BJ (cell line): ENCODE measurements at regions not wholly inside any gene's neighbourhood (a gene's known extent, or its start where the extent isn't known, plus 50 kb on each side); places are given as distances from the start of the nearest gene placed in this dataset.

ENCODE experiments used
- CTCF ChIA-PET: fragments of 350-600 bp; formaldehyde crosslinking; extraction: SDS; loops from one replicate; lab custom pipeline; 2021; ENCODE audit warnings: antibody characterized with exemption, inconsistent platforms; lab: Yijun Ruan, JAX
- POLR2A ChIA-PET: fragments of 300-600 bp; sonication (Branson Sonifier 250); formaldehyde crosslinking; extraction: SDS; loops from one replicate; lab custom pipeline; 2021; ENCODE audit warnings: antibody characterized with exemption; lab: Charles Lee
- DNase-seq: peaks from one replicate; pipeline ENCODE4 v3.0.0-alpha.2; 2011; ENCODE audit warnings: low read depth
- H3K27me3 ChIP-seq: 2 replicates; pipeline ENCODE4 v1.6.0; 2011; ENCODE audit warnings: low read length; ENCODE audit not compliant: control insufficient read depth, insufficient read depth
- H3K36me3 ChIP-seq: 2 replicates; pipeline ENCODE4 v1.5.1; 2011; ENCODE audit warnings: low read length; ENCODE audit not compliant: control insufficient read depth, insufficient read depth
- H3K4me3 ChIP-seq: 2 replicates; pipeline ENCODE4 v1.5.1; 2011; ENCODE audit warnings: low read depth, mild to moderate bottlenecking, control low read depth, low read length
- TF ChIP-seq, protein P1 (sequence below): IDR thresholded peaks from 2 replicates; pipeline ENCODE4 v1.5.1; 2011; ENCODE audit warnings: low read depth, mild to moderate bottlenecking, control low read depth, inconsistent platforms, low read length, moderate library complexity; ENCODE audit not compliant: insufficient read depth

DNA sequence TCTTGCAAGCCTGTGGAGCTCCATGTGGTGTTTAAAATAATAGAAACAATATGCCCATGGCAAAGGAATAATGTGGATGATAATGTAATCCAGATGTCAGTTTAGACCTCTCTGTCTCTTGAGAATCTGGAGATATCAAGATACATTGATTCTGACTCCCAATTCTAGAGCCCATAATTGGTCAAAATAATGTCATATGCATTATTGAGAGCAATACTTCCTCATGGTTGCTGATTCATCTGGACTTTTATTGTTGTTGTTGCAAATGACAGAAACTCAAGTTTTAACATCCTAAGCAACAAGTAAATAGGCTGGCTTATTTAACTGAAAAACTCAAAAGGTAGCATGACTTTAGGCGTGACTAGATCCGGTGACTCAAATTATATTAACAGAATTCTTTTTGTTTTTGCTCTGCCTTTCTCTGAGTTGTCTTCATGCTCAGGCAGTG is 152.1 kb downstream of the PCSK1 start:
- Histone ChIP-seq H3K36me3 (no peaks in the 10 kb centered on the region), H3K27me3 (no peaks in the 10 kb centered on the region), H3K4me3 (no peak overlapping the region)
- POLR2A ChIA-PET = no interaction called here
- TF ChIP-seq, protein P1, sequence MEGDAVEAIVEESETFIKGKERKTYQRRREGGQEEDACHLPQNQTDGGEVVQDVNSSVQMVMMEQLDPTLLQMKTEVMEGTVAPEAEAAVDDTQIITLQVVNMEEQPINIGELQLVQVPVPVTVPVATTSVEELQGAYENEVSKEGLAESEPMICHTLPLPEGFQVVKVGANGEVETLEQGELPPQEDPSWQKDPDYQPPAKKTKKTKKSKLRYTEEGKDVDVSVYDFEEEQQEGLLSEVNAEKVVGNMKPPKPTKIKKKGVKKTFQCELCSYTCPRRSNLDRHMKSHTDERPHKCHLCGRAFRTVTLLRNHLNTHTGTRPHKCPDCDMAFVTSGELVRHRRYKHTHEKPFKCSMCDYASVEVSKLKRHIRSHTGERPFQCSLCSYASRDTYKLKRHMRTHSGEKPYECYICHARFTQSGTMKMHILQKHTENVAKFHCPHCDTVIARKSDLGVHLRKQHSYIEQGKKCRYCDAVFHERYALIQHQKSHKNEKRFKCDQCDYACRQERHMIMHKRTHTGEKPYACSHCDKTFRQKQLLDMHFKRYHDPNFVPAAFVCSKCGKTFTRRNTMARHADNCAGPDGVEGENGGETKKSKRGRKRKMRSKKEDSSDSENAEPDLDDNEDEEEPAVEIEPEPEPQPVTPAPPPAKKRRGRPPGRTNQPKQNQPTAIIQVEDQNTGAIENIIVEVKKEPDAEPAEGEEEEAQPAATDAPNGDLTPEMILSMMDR = no peak
- DNase-seq = no peak
- CTCF ChIA-PET = interaction anchor here (1.0 kb wide), 1 partner anchor 10 kb away, joined by 3 read pairs; no protein-coding TSS in a partner anchor

DNA sequence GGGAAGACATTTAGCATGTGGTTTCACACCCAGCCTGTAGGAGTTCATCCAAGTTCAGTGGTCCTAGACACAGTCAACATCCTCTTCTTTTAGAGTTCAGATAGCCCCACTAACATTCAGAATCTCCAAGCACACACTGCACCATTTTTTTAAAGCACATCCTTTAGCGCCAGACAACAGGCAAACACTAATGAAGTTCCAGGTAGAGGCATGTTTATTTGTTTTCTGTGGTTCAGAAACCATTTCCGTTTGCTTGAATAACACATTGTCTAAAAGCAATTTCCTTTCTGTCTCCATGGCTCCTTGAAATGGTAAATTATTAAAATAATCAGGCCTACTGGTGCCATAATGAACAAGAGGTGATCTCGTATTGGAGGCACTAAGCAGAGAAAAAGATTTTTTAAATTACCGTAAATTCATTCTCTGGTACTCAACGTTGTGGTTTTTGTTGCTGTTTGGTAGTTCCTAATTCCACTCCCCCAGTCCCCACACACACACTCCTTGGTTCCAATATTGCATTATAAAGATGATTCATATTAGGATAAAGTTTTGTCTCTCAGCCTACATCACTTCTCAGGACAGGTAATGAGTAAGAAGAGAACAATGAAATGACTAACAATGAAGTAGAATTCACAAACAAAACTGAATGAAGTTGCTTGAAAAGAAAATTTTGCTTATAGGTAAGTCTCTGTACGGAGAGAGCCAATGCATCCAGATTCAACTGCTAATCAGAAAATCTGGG is 153.1 kb downstream of the PCSK1 start:
- no peak for DNase-seq
- POLR2A ChIA-PET = no interaction called here
- TF ChIP-seq, protein P1 = no peak
- no peaks in the 10 kb centered on the region for H3K27me3 ChIP-seq
- CTCF ChIA-PET = no interaction called here
- H3K36me3 ChIP-seq = no peaks in the 10 kb centered on the region
- no peak overlapping the region for H3K4me3 ChIP-seq

DNA sequence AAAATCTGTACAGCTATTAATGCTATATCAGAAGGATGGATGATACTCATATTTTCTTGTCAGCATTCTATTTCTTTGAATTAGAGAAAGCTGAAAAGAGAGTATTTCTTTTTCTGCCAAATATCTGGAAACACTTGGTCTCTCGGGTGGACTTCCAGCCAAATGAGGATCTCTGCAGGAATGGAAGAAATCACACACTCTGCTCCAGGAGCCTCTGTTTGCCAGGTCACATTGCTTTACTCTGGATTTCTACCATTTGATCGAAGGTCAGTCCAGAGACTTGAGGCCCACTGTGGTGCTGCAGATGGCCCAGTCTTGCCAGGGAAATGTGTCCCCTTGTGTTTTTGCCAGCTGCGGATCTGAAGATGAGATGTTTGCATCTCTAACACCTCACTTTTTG is 154.1 kb downstream of the PCSK1 start:
- Histone ChIP-seq H3K36me3 (no peaks in the 10 kb centered on the region), H3K4me3 (no peak overlapping the region), H3K27me3 (no peaks in the 10 kb centered on the region)
- TF ChIP-seq, protein P1 = no peak
- CTCF ChIA-PET = interaction anchor here (1.3 kb wide), 1 partner anchor 17 kb away, joined by 4 read pairs; no protein-coding TSS in a partner anchor
- POLR2A ChIA-PET = no interaction called here
- DNase-seq = no peak

DNA sequence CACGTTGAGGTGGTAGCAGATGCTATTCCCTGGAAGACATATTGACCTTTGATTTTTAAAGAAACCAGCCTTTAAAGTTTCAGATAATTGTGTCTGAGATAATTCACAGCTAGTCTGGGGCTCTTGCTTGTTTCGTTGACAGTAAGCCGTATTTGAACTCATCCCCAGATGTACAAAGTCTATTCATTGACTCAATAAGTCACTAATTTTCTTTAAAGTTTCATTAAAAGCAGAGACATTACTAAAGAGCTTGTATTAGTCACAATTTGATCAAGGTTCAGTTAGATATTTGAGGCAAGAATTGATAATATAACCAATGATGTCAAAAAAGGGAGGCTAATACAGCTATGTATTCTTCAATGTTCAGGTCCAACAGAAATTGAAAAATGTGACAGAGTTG is 158.0 kb downstream of the PCSK1 start:
- ChIA-PET POLR2A (no interaction called here), CTCF (interaction anchor here (1.0 to 1.5 kb wide), 3 partner anchors 10 to 15 kb away, joined by 3 to 4 read pairs (median 3); no protein-coding TSS in a partner anchor)

DNA sequence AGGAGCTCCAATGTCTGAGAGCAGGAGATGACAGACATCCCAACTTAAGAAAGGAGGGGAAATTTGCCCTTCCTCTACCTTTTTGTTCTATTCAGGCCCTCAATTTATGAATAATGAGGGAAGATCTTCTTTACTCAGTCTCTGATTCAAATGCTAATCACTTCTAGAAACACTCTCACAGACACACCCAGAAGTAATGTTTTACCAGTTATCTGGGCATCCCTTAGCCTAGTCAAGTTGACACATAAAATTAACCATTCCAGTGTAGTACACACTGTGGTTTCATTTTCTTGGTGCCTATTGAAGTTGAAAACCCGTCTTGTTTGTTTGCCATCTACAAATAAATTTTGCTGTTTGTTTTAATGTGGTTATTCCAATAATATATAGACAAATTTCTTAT is 167.6 kb downstream of the PCSK1 start:
- Histone ChIP-seq H3K36me3 (no peaks in the 10 kb centered on the region), H3K27me3 (no peaks in the 10 kb centered on the region), H3K4me3 (no peak overlapping the region)
- POLR2A ChIA-PET = no interaction called here
- TF ChIP-seq, protein P1 = no peak
- no peak for DNase-seq
- CTCF ChIA-PET = interaction anchor here (0.8 kb wide), 1 partner anchor 71 kb away, joined by 3 read pairs; no protein-coding TSS in a partner anchor

More for the DNA sequence above, 158.0 kb downstream of the PCSK1 start:
- Histone ChIP-seq H3K27me3 (no peaks in the 10 kb centered on the region), H3K36me3 (no peaks in the 10 kb centered on the region), H3K4me3 (no peak overlapping the region)
- TF ChIP-seq, protein P1 = no peak
- DNase-seq = no peak
